ENCODE measurements at regions not wholly inside any gene's neighbourhood (a gene's known extent, or its start where the extent isn't known, plus 50 kb on each side); places are given as distances from the start of the nearest gene placed in this dataset.

DNA sequence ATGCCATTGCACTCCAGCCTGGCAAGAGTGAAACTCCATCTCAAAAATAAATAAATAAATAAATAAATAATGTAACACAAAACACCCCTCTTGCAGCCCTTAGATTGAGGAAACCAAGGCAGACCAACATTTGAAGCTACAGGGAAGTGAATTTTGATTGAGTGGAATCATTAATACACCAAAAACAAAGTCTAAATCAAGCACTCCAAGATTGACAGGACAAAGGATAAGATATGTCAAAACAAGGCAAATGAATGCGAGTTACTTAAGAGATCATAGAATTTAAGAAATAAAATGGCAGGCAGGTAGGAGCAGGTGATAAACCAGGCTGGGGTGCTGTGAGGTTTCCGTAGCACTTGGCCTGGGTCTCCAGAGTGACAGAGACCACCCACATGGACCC is 54.9 kb upstream of the RAB12 start:
- no peaks in the 10 kb centered on the region for H3K9me1 ChIP-seq (ENCODE audit: control insufficient read depth, extremely low read depth, insufficient read depth, low read length)
- FAIRE-seq (no peak), DNase-seq (ENCODE audit: low read depth, low spot score) (no peak)
- no peak overlapping the region for H3K4me2 ChIP-seq (ENCODE audit: control insufficient read depth, extremely low read depth, insufficient read depth, low read depth, low read length)
- H3K79me2 ChIP-seq (ENCODE audit: control insufficient read depth, insufficient read depth, low read length), result no peaks in the 10 kb centered on the region
- no peak overlapping the region for H3K4me3 ChIP-seq (ENCODE audit: control insufficient read depth in 2 of 3, extremely low read depth in 1 of 3, insufficient read depth in 2 of 3, low read depth in 1 of 3, low read length in 3 of 3)
- H3K27ac ChIP-seq (ENCODE audit: control insufficient read depth, insufficient read depth, low read length), result no peak overlapping the region
- H2AFZ ChIP-seq (ENCODE audit: control insufficient read depth, low read length), result no peak overlapping the region
- no peaks in the 10 kb centered on the region for H3K27me3 ChIP-seq (ENCODE audit: control insufficient read depth, extremely low read depth, insufficient read depth, low read length)
- no peaks in the 10 kb centered on the region for H4K20me1 ChIP-seq (ENCODE audit: control insufficient read depth, extremely low read depth, insufficient read depth, low read length)
- dilution Hi-C loops (cut with MboI; ENCODE audit: extremely low pct_ligation_motif_present, low sequenced_read_pairs), result no loop called here
- peaks cover 11% of the 10 kb centered on the region for H3K4me1 ChIP-seq (ENCODE audit: control insufficient read depth, extremely low read depth, insufficient read depth, low read length)
- TF ChIP-seq, protein P1, sequence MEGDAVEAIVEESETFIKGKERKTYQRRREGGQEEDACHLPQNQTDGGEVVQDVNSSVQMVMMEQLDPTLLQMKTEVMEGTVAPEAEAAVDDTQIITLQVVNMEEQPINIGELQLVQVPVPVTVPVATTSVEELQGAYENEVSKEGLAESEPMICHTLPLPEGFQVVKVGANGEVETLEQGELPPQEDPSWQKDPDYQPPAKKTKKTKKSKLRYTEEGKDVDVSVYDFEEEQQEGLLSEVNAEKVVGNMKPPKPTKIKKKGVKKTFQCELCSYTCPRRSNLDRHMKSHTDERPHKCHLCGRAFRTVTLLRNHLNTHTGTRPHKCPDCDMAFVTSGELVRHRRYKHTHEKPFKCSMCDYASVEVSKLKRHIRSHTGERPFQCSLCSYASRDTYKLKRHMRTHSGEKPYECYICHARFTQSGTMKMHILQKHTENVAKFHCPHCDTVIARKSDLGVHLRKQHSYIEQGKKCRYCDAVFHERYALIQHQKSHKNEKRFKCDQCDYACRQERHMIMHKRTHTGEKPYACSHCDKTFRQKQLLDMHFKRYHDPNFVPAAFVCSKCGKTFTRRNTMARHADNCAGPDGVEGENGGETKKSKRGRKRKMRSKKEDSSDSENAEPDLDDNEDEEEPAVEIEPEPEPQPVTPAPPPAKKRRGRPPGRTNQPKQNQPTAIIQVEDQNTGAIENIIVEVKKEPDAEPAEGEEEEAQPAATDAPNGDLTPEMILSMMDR (optimal IDR thresholded peaks at IDR 0.05 in 1 of 3, IDR thresholded peaks at IDR 0.05 in 1 of 3, conservative IDR thresholded peaks at IDR 0.05 in 1 of 3; ENCODE audit: extremely low read depth in 1 of 3, insufficient read depth in 2 of 3, low read length in 3 of 3), result no peak
- no peak for TF ChIP-seq EZH2 (IDR thresholded peaks at IDR 0.05; ENCODE audit: low read length)
- H3K9me3 ChIP-seq (ENCODE audit: control insufficient read depth, low read depth, low read length), result no peaks in the 10 kb centered on the region
- H3K9ac ChIP-seq (ENCODE audit: control insufficient read depth, extremely low read depth, insufficient read depth, low read length), result no peak overlapping the region
- H3K36me3 ChIP-seq (ENCODE audit: control insufficient read depth in 2 of 2, extremely low read depth in 1 of 2, insufficient read depth in 2 of 2, low read length in 2 of 2), result no peaks in the 10 kb centered on the region

DNA sequence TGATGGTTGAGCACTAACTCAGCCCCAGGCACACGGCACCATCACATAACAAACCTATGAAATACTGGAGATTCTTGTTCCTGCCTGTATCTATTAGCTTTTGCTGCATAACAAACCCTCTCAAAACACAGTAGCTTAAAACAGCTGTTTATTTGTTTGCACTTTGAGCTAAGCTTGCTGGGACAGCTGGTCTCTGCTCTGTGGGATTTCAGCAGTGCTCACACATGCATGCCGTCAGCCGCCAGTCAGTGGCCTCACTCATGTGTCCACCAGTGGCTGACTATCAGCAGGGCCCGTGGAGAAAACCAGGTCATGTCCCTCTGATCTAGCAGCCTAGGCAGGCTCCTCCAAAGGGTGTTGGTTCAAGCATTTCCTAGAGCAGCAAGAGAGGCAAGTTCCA is 52.8 kb upstream of the RAB12 start:
- Histone ChIP-seq H3K4me2 (ENCODE audit: control insufficient read depth, extremely low read depth, insufficient read depth, low read depth, low read length) (no peak overlapping the region), H3K4me3 (ENCODE audit: control insufficient read depth in 2 of 3, extremely low read depth in 1 of 3, insufficient read depth in 2 of 3, low read depth in 1 of 3, low read length in 3 of 3) (no peak overlapping the region), H3K27me3 (ENCODE audit: control insufficient read depth, extremely low read depth, insufficient read depth, low read length) (no peaks in the 10 kb centered on the region), H4K20me1 (ENCODE audit: control insufficient read depth, extremely low read depth, insufficient read depth, low read length) (no peaks in the 10 kb centered on the region), H3K4me1 (ENCODE audit: control insufficient read depth, extremely low read depth, insufficient read depth, low read length) (peaks cover 14% of the 10 kb centered on the region), H3K27ac (ENCODE audit: control insufficient read depth, insufficient read depth, low read length) (no peak overlapping the region), H3K79me2 (ENCODE audit: control insufficient read depth, insufficient read depth, low read length) (no peaks in the 10 kb centered on the region), H3K36me3 (ENCODE audit: control insufficient read depth in 2 of 2, extremely low read depth in 1 of 2, insufficient read depth in 2 of 2, low read length in 2 of 2) (no peaks in the 10 kb centered on the region), H3K9me3 (ENCODE audit: control insufficient read depth, low read depth, low read length) (no peaks in the 10 kb centered on the region), H3K9ac (ENCODE audit: control insufficient read depth, extremely low read depth, insufficient read depth, low read length) (no peak overlapping the region), H3K9me1 (ENCODE audit: control insufficient read depth, extremely low read depth, insufficient read depth, low read length) (no peaks in the 10 kb centered on the region), H2AFZ (ENCODE audit: control insufficient read depth, low read length) (no peak overlapping the region)
- DNase-seq (ENCODE audit: low read depth, low spot score), result no peak
- TF ChIP-seq EZH2 (IDR thresholded peaks at IDR 0.05; ENCODE audit: low read length), result no peak
- TF ChIP-seq, protein P1 (optimal IDR thresholded peaks at IDR 0.05 in 1 of 3, IDR thresholded peaks at IDR 0.05 in 1 of 3, conservative IDR thresholded peaks at IDR 0.05 in 1 of 3; ENCODE audit: extremely low read depth in 1 of 3, insufficient read depth in 2 of 3, low read length in 3 of 3), result no peak
- dilution Hi-C loops (cut with MboI; ENCODE audit: extremely low pct_ligation_motif_present, low sequenced_read_pairs), result no loop called here
- no peak for FAIRE-seq

Small RNA genes in the stretch of these regions (small RNA-seq; reads per million reads assigned to genes)
- 0 reads per million in 3 experiments for gene RN7SL50P (ENCODE audit: insufficient read length in 3 of 3, low read depth in 3 of 3, low replicate concordance in 1 of 3)

Measured in keratinocyte (primary cell).